ENCODE measurements at regions not wholly inside any gene's neighbourhood (a gene's known extent, or its start where the extent isn't known, plus 50 kb on each side); places are given as distances from the start of the nearest gene placed in this dataset.

GRCh38 chr15:53256043-53256442 lies 465.9 kb upstream of the ONECUT1 start:
- TF ChIP-seq CTCF (IDR thresholded peaks at IDR 0.05) = no peak
- TF ChIP-seq POLR2A (IDR thresholded peaks at IDR 0.05) = no peak
